Hematopoietic multipotent progenitor cell treated with erythropoietin and hydrocortisone succinate and interleukin-3 and kit ligand, for 4 days (in vitro differentiated cells): ENCODE measurements at regions not wholly inside any gene's neighbourhood (a gene's known extent, or its start where the extent isn't known, plus 50 kb on each side); places are given as distances from the start of the nearest gene placed in this dataset.
A peak's percentile ranks its signal among the peaks of the same experiment; 100 is the strongest.
"Not testable (repeated sequence)": the region's sequence is repeated elsewhere in the genome, so short reads cannot be mapped to it uniquely, and the experiment has no call there.

Source experiments
- DNase-seq: peaks from one replicate; pipeline ENCODE4 v3.0.0-alpha.2; 2015

DNA sequence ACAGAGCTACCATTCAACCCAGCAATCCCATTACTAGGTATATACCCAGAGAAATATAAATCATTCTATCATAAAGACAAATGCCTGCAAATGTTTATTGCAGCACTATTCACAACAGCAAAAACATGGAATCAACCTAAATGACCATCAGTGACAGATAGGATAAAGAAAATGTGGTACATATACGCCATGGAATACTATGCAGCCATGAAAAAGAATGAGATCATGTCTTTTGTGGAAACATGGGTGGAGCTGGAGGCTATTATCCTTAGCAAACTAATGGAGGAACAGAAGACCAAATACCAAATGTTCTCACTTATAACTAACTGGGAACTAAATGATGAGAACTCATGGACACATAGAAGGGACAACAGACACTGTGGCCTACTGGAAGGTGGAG lies 318.9 kb downstream of the ZIC3 start:
- DNase-seq = not testable (repeated sequence)

DNA sequence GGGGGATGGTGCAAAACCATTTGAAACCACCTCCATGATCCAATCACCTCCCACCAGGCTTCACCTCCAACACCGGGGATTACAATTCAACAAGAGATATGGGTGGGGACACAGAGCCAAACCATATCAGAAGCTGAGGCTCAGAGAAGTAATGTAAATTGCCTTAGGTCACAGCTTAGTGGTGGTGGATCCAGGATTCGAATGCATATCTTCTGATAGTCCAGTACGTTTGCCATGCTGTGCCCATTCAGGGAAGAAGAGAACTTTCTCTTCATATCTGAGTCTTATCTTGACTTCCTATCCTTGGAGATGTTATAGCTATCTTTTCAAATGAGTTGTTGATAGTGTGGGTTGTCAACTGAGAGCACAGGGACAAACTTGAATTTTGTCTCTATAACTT lies 325.5 kb downstream of the ZIC3 start:
- DNase-seq = no peak

DNA sequence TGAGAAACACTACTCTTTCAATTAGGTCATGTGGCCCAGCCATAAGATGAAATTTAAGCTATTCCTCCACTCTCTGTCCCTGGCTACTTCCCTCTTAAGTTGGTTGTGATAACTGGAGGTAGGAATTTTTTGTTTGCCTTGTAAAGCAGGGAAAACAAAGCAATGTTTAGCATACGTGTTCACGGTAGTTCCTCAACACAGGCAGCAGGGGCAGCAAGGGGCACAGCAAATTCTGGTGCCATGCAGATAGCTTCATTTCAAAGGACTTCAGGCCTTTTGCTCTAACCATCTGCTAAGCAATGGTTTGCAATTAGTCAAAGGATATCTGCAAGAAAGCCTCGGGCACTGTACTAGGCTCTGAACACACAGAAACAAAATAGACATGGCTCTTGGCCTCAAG lies 330.2 kb downstream of the ZIC3 start:
- DNase-seq = no peak

DNA sequence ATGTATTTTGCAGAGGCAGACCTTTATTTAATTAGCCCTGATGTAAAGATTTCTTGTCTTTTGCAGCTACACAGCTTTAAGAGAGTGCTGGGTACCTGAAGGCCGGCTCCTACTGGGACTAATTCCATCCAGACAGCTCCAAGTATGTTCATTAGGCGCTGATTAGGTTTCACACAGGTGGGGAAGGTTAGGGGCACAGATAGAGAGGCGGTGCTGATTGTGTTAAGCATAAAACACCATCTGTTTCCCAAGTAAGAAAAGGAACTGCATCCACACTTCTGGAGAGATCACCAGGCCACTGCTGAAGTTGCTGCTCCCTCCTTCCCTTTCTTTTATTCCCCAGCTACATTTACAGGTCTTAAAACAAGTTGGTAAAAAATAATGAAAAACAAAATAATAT lies 349.5 kb downstream of the ZIC3 start:
- no peak for DNase-seq

DNA sequence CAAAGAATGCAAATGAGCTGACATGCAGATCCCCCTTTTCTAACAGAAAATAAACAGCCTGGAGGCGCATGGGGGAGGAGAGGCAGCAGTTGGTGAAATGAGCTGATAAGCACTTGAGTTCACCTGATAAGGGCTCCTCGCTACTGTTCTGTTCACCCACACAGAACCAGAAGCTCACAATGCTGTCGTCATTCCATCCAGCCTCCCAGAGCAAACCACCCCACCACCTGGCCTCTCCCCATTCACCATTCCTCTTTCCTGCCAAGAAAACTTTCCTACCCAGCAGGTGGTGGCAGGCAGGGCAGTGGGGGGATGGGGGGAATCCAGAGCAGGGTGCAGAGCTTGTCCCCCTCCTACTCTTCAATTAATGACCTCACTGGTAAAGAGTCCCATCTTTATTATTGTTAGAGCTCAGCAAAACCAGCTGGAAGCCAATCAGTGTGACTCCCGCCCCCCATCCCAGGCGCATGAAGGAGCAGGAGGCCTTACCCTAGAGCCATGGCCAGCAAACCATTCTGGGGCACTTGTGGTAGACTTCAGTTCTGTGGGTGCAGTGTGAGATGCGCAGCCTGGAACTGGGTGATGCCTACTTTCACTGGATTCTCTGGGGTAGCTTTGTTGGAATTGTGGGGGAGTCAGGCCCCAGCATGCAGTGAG lies 350.3 kb downstream of the ZIC3 start:
- DNase-seq = peak; percentile 36

DNA sequence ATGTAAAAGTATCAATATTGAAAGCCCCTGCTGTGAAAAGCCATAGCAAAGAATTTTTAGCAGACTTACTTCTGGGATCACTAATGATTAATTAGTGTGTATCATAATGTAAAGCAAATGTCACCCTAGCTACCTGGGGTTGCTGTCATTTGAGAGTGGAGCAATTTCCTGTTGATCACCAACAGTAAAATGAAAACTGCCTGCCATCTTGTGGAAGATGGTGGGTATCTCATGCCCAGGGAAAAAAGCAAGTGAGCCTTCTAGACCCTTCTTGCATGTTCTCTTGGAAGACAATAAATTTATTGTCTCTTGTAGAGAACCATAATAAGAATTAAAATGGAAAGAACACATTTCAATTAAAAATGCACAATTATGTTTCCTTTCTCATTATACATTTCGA lies 360.2 kb downstream of the ZIC3 start:
- peak; percentile 12 for DNase-seq

DNA sequence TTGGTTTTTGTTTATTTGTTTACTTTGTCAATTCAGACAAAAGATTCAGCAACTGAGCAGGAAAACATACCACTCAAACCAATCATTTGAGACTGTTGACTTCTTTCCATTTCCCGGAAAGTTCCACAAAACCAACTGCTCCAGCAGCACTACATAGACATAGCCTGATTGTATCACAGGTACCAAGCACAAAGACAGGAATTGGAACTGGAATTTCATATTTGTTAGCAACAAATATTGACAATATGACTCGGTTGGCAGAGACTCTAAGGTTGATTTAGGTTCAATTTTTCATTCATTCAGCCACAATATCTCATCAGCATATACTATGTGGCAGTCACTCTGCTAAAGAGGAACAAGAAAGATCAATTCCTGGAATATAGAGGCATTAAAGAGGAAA lies 364.0 kb downstream of the ZIC3 start:
- DNase-seq = no peak

DNA sequence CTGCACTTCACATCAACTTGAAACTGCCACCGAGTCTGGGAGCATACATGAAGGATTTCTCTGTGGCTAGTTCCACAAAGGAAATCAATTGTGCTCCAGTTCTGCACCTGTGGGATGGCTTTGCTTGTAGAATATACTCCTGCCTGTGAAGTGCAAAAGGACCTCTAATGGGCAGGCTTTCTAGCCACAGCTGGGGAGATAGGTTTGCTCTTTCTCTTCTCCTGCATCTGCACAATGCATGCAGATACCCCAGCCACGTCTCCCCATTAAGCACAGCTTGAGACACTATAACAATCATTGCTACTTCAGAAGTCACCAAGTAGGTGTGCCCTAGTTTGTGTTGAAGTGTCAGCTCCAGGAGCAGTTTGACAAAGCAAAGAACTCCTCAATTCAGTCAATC lies 364.6 kb downstream of the ZIC3 start:
- no peak for DNase-seq

DNA sequence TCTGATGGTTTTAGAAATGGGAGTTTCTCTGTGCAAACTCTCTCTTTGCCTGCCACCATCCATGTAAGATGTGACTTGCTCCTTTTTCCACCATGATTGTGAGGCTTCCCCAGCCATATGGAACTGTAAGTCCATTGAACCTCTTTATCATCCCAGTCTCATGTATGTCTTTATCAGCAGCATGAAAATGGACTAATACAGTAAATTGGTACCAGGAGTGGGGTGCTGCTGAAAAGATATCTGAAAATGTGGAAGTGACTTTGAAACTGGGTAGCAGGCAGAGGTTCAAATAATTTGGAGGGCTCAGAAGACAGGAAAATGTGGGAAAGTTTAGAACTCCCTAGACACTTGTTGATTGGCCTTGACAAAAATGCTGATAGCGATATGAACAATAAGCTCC lies 368.3 kb downstream of the ZIC3 start:
- DNase-seq = not testable (repeated sequence)

DNA sequence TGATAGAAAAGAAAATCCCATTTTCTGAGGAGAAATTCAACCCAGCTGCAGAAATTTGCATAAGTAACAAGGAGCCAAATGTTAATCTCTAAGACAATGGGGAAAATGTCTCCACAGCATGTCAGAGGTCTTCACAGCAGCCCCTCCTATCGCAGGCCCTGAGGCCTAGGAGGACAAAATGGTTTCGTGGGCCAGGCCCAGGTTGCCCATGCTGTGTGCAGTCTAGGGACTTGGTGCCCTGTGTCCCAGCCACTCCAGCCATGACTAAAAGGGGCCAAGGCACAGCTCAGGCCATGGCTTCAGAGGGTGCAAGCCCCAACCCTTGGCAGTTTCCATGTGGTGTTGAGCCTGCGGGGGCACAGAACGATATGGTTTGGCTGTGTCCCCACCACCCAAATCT lies 369.0 kb downstream of the ZIC3 start:
- DNase-seq = not testable (repeated sequence)

DNA sequence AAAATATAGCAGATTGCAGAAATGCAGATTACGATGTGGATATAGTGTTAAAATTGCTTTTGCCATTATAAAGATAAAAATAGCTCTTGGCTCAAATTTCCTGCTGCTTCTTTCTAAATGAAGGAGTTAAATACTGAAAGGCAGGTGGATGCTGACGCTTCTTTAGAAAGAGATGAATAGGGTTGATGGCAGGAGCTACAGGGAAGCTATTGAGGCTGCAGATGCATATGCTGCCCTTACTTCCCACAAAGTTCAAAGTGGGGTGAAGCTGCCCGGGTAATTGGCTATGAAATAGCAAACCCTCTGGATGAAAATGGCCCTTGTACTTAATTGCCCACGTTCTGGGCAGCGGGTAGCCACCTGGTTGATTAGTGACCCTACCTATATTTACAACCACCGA lies 379.5 kb downstream of the ZIC3 start:
- no peak for DNase-seq

DNA sequence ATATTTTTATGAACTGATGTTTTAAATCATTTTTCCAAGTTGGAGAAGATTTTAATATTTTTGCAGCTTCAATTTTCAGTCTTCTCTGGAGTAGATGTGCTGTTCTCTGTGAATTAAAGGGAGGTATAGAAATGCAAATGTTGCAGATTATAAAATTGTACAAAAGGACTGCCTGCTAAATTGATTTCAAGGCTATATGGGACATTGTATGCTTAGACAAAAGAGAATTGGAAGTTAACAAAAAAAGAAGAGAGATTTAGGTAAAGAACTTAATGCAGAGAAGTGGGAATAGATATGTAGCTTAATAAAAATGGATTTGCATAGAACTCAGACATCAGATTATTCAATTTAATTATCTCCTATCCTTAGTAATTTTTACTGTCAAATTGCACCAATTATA lies 403.3 kb downstream of the ZIC3 start:
- DNase-seq = no peak

DNA sequence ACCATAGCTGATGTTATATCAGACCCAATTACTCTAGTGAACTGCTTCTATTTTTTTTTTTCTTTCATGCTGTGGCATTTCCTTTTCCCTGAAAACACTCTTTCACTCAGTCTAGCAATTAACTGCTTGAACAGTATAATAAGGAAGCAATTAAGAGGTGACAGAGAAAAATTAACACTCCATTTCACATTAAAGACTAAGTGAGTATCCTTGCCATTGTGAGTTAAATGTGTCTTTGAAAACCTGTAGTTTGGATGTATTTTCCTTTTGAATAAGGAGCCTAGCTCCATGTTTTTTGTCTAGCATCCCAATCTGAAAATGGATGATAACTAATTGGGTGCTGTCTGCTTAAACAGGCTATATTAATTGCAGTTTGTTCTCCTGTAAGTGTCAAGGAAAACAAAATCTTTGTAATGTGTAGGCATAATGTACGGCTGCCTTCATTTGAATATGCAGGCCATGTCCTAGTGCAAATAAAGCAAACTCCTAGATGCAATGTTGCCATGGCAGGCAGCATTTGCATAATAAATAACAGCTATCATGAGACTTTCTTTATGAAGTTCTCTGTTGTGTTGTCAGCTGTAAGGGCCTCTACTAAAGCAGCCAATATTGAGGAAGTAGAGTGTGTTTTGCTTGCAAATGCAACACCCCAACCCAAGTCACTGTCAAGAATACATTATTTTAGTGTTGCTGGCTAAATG lies 416.7 kb downstream of the ZIC3 start:
- no peak for DNase-seq

DNA sequence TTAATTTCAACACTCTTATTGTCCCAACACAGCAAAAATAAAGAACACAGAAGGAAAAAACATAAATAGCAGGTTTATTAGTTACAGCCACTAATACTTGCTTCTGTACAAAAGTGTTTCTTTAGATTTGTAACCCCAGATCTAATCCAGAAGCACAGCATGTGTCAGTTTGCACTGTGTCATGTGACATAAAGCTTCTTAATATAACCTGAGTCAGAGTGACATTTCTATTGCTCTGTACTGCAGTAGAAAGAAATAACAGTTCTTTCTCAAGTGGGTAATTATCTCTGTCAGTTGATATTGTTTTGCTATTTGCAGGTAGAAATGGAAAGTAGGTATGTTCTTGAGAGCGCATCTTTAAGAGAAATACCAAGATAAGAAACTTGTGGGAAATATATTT lies 422.5 kb downstream of the ZIC3 start:
- DNase-seq = no peak

DNA sequence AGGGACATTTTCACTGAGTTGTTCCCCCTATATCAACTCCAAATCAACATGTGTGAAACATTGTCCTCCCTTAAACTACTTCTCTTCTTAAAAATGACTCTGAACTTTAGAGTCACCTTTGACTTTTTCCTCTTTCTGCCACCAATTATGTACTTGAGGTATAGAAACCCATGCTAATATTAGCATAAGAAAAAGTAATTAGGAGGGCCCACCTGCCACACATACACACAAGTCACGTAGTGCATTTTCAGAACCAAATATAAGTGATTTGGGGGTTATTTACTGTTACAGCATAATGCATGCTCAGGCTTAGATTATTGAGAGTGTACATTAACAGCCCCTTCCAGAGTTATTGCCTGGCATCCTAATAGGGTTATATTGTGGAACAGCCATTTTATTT lies 432.7 kb downstream of the ZIC3 start:
- no peak for DNase-seq

DNA sequence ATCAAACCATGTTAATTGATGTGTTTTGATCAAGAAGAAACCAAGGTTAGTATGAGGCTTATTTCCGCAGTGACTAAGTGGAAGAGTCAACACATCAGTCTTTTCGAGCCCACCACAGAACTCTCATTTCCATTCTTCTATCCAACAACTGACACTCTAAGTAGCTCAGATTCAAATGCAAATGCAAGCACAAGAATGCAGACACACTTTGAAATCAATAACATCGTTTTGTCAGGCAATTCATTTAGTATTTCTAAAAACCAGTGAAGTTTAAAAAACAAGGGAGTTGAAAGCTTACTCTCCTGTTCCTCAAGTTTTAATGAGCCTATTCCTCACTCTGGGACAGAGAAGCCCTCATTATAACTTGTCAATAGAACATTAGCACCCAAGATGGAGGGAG lies 433.1 kb downstream of the ZIC3 start:
- no peak for DNase-seq

DNA sequence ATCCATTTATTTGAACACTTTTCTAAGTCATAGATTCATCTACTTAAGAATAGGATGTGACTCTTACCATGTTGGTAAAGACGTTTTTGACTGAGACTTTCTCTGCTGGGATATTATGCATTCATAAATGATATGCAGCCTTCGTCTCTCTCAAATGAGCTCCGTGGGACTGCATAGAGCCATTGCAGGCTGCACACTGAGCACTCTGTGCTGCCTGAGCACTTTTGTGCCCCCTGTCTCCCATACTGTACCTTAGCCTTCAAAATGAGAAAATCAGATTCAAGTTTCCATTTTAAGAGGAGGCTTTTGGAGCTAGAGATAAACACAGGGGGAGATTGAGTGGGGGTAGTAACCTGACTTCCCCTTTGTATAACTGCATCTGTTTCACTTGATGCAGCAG lies 433.6 kb downstream of the ZIC3 start:
- no peak for DNase-seq

DNA sequence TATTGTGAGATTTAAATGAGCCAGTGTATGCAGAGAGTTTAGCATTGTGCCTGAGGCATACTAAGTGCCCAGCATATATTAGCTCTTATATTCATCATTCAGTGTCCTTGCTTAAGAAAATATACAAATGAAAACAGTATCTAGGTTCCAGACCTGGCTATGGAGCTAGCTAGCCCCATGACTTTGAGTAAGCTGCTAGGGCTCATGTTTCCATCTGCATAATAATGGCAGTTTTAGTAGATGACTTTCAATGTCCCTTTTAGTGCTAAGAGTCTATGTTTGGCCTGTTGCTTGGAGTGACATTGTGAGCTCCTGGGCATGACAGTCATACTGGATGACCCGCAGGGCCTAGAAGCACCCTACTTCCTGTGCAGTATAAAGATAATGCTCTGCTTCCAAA lies 435.3 kb downstream of the ZIC3 start:
- DNase-seq = no peak

DNA sequence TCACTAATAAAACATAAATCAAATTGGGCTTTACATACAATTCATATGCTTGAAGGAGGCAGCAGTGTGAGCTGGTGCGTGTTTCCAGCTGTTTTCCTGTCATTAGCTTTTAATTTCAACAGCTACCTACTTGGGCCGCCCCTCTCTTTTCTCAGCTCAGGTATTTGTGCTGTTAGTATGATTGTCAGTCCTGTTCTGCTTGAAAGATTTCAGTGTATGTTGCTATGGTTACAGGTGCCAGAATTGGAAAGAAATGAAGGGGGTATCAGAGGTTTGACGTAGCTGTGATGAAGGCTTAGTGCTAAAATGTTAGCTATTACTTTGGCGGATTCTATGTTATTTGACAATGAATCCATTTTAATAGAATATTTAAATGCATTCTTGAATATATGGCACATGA lies 440.3 kb downstream of the ZIC3 start:
- no peak for DNase-seq

DNA sequence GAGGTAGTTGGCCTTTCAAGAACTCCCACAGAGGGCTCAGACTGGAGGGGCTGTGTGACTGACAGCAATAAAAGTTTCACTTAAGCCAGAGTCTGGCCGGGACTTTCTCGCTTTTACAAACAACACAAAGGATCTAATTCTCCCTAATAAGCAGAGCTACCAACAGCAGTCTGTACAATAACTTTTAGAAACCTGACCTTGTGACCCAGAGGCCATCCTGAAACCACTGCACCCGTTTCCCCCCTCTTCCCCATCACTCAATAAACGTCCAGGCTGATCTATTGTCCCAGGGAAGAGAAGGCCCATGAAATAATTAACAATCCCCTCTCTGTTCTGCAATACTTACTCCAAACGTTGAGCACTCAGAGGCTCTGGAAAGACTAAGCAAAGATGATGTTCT lies 442.4 kb downstream of the ZIC3 start:
- DNase-seq = no peak

DNA sequence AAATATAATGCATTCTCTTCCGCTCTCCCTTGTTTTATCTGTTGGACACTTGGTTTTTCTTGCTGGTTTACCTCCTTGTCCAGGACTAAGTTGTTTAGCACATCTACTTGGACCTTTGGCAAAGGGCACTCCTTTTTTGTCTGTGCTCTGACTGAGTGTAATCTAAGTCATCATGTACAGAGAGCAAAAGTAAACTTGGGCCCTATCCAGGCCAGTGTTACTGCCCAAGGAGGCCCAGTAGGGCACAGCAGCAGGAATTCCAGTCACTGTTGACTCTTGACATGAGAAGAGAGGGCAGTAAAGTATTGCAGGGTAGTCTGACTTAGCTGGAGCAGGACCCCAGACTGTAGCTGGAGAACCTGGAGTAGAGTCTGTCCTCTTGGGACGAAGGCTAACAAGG lies 445.5 kb downstream of the ZIC3 start:
- DNase-seq = no peak

DNA sequence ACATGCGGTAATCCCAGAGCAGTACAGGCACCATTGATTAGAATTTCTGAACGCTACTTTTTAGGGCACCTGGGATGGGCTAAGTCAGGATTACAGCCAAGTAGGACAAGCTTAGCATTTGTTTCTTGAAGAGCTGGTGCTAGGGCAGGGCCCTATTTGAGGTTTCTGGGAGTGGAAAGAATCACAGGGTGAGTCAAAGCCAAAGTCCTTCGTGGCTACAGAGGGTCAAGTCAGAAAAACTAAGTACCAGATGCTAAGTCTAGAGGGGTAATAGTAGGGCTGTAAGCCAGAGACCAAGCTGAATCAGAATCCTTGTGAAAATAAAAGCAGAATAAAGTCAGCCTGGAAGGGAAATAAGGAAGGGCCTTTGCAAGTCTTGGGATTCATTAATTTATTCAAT lies 448.6 kb downstream of the ZIC3 start:
- no peak for DNase-seq

DNA sequence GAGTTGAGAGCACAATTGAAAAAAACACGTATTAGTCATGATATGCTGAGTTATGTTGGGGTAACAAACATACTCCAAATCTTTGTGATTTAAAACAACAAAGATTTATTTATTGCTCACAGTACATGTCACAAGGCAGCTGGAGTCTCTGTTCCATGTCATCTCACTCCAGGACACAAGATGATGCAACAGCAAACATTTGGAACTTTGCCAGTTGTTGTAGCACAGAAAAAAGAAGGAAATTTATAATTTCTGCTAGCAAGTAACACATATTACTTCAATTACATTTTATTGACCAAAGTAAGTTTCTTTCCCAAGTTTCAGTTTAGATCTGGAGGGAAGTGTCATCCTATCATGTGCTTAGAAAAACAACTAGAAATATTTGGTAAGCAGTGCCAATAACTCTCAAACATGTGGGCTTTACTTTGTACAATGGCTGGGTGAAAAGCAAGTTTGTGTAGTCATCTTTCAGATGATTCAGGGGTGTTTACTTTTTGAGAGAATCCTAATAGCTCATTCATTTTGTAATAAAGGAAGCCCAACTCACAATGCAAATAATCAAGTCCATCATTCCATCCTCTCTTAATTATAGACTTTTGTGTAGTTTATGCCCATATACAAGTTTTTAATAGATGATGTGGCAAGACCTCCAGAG lies 452.3 kb downstream of the ZIC3 start:
- peak; percentile 0 for DNase-seq

DNA sequence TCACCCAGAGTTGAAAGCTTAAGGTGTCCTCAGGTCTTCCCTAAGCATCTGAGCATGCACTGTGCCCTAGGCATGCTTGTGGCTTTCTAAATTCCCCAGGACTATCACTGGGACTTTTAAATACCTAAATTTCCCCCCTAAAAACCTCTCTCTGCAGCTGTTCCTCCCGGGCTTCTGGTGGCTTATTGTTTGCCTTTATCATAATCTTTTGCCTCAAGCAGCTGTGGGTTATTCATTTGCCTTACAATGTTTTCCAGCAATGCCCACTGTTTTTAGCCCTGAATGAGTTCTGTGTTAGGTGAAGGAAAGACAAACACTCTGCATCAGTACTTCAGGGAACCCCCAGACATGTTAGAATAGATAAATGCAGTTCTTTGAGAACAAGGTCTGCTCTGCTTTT lies 455.0 kb downstream of the ZIC3 start:
- no peak for DNase-seq

DNA sequence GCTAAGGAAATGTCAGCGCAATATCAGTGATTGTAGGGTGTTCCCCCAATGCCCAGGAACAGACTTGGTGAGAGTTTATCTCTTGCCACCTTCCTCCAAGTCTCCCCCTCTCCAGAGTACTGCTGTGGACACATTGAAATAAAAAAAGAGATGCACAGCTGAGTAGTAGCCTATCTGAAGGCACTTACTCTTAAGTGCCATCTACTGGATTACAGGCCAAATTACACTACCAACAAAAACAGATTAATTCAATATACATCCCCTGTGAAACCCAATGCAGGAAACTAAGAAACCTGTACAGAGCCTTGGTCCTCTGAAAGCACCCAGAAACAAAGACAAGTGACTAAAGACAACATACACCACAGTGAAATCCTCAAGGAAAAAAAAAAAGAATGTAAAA lies 460.3 kb downstream of the ZIC3 start:
- DNase-seq = peak; percentile 28
